Activated naive CD4-positive, alpha-beta T cell treated with anti-CD3 and anti-CD28 coated beads, Interleukin-2, amount 50 U/mL, for 16 hours (primary cell): ENCODE measurements at regions not wholly inside any gene's neighbourhood (a gene's known extent, or its start where the extent isn't known, plus 50 kb on each side); places are given as distances from the start of the nearest gene placed in this dataset.
"Not testable (repeated sequence)": the region's sequence is repeated elsewhere in the genome, so short reads cannot be mapped to it uniquely, and the experiment has no call there.

Experiments used
- DNase-seq: peaks from one replicate; pipeline ENCODE4 v3.0.0-alpha.2; 2020

GRCh38 chr12:9304540-9304939 lies 96.3 kb upstream of the PZP start:
- not testable (repeated sequence) for DNase-seq

- DNase-seq = not testable (repeated sequence)
Observed at GRCh38 chr12:9295872-9296271, 87.7 kb upstream of the PZP start.

DNA sequence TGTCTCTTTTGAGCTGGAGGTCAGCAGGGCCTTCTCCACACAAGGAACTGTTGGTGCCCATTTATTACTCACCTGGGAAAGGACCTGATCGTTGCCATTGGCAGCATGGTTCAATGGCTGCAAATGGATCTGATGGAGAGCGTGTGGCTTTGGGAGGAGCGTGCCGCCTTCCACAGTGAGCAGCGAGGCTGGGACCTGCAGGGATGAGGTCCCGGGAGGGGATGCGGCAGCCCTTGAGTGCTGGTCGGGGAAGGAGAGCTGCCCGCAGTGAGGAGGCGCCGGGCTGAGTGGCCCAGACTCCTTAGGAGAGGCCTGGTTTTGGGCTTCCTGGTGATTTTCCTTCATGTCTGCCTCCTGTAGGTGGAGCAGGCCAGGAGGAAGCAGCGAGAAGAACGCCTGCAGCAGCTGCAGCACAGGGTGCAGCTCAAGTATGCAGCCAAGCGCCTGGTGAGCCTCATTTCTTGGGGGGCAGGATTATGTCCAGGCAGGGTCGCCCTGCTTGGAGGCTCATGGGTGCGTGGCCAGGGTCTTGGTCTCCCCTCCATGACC lies 86.0 kb upstream of the PZP start:
- DNase-seq = not testable (repeated sequence)

DNA sequence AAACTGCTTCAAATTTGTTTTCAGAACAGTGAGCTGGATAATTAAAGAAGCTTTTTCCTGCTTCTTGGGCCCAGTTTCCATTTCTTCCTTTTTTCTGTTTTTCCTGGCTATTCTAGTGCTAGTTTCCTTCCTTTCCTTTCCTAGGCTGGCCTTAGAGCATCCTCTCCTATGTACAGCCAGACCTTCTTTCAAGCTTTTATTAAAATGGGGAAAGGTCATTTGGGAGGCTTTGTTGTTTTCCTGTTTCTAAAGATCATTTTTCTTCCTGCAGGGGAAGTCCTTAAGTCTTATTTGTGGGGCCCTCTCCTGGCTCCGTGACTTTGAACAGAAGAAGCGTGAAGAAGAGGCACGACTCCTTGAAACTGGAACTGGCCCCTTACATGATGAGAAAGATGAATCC lies 85.2 kb upstream of the PZP start:
- not testable (repeated sequence) for DNase-seq

DNA sequence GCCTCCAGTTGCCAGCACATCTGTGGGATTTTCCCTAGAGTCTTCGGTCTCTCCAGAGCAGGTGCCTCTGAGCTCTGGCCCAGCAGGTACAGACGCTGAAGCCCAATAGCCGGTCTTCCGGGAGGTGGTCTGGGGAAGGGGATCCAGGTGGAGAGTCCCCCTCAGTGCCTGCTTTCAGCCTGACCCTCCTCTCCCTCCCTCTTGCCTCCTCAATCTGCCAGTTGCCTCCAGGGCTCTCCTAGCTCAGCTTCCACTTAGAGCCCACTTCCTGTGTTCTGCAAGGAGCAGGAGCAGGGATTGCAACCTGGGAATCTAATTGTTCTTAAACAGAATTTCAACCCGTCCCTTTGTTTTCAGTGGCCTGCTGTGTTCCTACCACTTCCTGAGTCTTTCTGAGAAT lies 81.8 kb upstream of the PZP start:
- DNase-seq = not testable (repeated sequence)

GRCh38 chr12:9284724-9285123 lies 76.5 kb upstream of the PZP start:
- DNase-seq = not testable (repeated sequence)

GRCh38 chr12:9284197-9284596 lies 76.0 kb upstream of the PZP start:
- DNase-seq = peak; percentile 41

- DNase-seq = peak; percentile 90
Observed at GRCh38 chr12:9283346-9284095, 75.3 kb upstream of the PZP start.

- no peak for DNase-seq
Observed at GRCh38 chr12:9276990-9277389, 68.8 kb upstream of the PZP start.

- no peak for DNase-seq
Observed at GRCh38 chr12:9273276-9273675, 65.1 kb upstream of the PZP start.

- no peak for DNase-seq
Observed at GRCh38 chr12:9271875-9272274, 63.7 kb upstream of the PZP start.

GRCh38 chr12:9264546-9264945 lies 56.4 kb upstream of the PZP start:
- DNase-seq = no peak

DNA sequence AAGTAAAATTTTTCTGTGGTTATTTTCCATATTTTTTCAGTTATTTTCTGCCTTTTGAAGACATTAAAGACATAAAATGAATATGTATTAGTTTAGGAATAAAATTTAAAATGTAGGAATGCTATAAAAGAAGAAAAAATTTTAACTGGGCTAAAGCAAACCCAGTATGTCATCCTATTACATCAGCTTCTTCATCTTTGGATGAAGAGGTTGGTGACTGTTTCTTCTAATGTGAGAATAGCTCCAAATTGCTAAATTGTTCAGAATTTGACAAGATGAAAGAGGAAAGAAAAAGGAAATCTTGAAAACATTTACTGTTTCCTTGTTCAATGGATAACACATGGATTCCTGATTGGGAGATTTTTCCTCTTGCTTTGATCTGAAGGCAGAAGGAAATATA lies 52.7 kb upstream of the PZP start:
- DNase-seq = no peak

- DNase-seq = no peak
Observed at GRCh38 chr12:9258676-9259075, 50.5 kb upstream of the PZP start.
